CD4-positive, alpha-beta T cell (primary cell): ENCODE measurements at regions not wholly inside any gene's neighbourhood (a gene's known extent, or its start where the extent isn't known, plus 50 kb on each side); places are given as distances from the start of the nearest gene placed in this dataset.

ENCODE experiments used
- ATAC-seq: fragments of 200-7000 bp; cut with Tn5 transposase; one replicate; pipeline ENCODE4 v1.10.0; 2022; ENCODE audit warnings: mild to moderate bottlenecking; ENCODE audit not compliant: poor library complexity
- CTCF ChIA-PET: fragments of 350-600 bp; sonication (Branson Sonifier 250); formaldehyde crosslinking; loops from one replicate; lab custom pipeline; 2021; ENCODE audit warnings: antibody characterized with exemption, inconsistent platforms; lab: Charles Lee
- POLR2A ChIA-PET: fragments of 350-600 bp; sonication (Branson Sonifier 250); formaldehyde crosslinking; loops from one replicate; lab custom pipeline; 2021; ENCODE audit warnings: antibody characterized with exemption, inconsistent platforms; lab: Charles Lee
- DNase-seq, 14 experiments: peaks; one replicate each; pipeline ENCODE4 v3.0.0-alpha.2; 2013 to 2020; ENCODE audit warnings: mixed read lengths in 2 of 14
- H3K27ac ChIP-seq, 2 donors: one replicate each; pipeline versions ENCODE4 v1.5.1 to v1.7.0; 2013; ENCODE audit warnings: low read length in 2 of 2, low read depth in 1 of 2, mild to moderate bottlenecking in 1 of 2
- H3K27me3 ChIP-seq, 2 experiments: 1 replicate in 1 of 2; 2 replicates in 1 of 2; pipeline versions ENCODE4 v1.6.1 to v1.7.0; 2013; ENCODE audit warnings: low read length in 2 of 2, control low read depth in 1 of 2, mild to moderate bottlenecking in 1 of 2, moderate library complexity in 1 of 2; ENCODE audit not compliant: insufficient read depth in 2 of 2, control insufficient read depth in 1 of 2
- H3K36me3 ChIP-seq: one replicate; pipeline ENCODE4 v1.6.1; 2013; ENCODE audit warnings: low read length, control low read depth; ENCODE audit not compliant: insufficient read depth
- H3K4me1 ChIP-seq: one replicate; pipeline ENCODE4 v1.6.1; 2013; ENCODE audit warnings: low read length, control low read depth; ENCODE audit not compliant: insufficient read depth
- H3K4me3 ChIP-seq: one replicate; pipeline ENCODE4 v1.5.1; 2013; ENCODE audit warnings: mild to moderate bottlenecking, low read length, moderate library complexity
- H3K9me3 ChIP-seq, 2 experiments: 1 replicate in 1 of 2; 2 replicates in 1 of 2; pipeline versions ENCODE4 v1.6.1 to v1.7.0; 2013; ENCODE audit warnings: low read length in 2 of 2, mild to moderate bottlenecking in 2 of 2, control low read depth in 1 of 2, moderate library complexity in 1 of 2; ENCODE audit not compliant: control insufficient read depth in 1 of 2, insufficient read depth in 1 of 2
- H3K27ac Mint-ChIP-seq: one replicate; pipeline ENCODE4 v1.8.0; 2020; ENCODE audit warnings: mixed read lengths
- H3K27me3 Mint-ChIP-seq: one replicate; pipeline ENCODE4 v1.8.0; 2021; ENCODE audit warnings: mixed read lengths
- H3K36me3 Mint-ChIP-seq: one replicate; pipeline ENCODE4 v1.8.0; 2021; ENCODE audit warnings: low read depth, mixed read lengths
- H3K4me1 Mint-ChIP-seq: one replicate; pipeline ENCODE4 v1.8.0; 2021; ENCODE audit warnings: low read depth, mixed read lengths
- H3K4me3 Mint-ChIP-seq: one replicate; pipeline ENCODE4 v1.8.0; 2020; ENCODE audit warnings: mild to moderate bottlenecking, mixed read lengths
- H3K9me3 Mint-ChIP-seq: one replicate; pipeline ENCODE4 v1.8.0; 2020; ENCODE audit warnings: mixed read lengths
- intact Hi-C, 2 experiments: fragments of 100-400 bp; cut with DNase I in 1 of 2; cut with micrococcal nuclease in 1 of 2; formaldehyde crosslinking; loops; one replicate each; pipeline versions ENCODE4 v1.15.1 to v1.9.0; 2023 to 2025; cut with DNase I, micrococcal nuclease
- TF ChIP-seq, protein P1 (sequence below): fragments of 200-600 bp; IDR thresholded peaks from one replicate; pipeline ENCODE4 v1.8.0; 2022; ENCODE audit warnings: antibody characterized with exemption, mild to moderate bottlenecking

DNA sequence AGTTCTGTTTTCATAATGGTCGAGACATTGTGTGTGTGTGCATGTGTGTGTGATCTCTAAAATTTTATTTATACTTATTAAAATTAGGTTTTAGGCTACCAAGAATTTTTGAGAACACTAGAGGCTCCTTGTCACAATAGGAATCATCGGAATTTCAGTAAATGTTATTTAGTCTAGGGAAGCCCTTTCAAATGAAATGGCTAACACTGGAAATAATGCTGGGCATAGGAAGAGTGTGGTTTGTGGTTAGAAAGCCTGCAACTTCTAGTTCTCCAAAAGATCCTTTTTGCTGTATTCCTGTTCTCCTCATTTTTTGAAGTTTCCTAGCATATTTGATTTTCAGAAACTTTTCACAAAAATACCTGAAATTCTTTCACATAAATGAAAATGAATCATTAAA is 92.5 kb upstream of the MBNL1 start:
- Mint-ChIP-seq H3K4me1 (peaks cover 29% of the 10 kb centered on the region), H3K36me3 (no peaks in the 10 kb centered on the region), H3K4me3 (no peak overlapping the region), H3K27me3 (no peaks in the 10 kb centered on the region), H3K27ac (no peak overlapping the region), H3K9me3 (no peaks in the 10 kb centered on the region)
- H3K4me1 ChIP-seq, result no peaks in the 10 kb centered on the region
- ATAC-seq (no peak), DNase-seq (no peak)
- H3K9me3 ChIP-seq, result no peaks in the 10 kb centered on the region
- no peaks in the 10 kb centered on the region for H3K36me3 ChIP-seq
- TF ChIP-seq, protein P1, sequence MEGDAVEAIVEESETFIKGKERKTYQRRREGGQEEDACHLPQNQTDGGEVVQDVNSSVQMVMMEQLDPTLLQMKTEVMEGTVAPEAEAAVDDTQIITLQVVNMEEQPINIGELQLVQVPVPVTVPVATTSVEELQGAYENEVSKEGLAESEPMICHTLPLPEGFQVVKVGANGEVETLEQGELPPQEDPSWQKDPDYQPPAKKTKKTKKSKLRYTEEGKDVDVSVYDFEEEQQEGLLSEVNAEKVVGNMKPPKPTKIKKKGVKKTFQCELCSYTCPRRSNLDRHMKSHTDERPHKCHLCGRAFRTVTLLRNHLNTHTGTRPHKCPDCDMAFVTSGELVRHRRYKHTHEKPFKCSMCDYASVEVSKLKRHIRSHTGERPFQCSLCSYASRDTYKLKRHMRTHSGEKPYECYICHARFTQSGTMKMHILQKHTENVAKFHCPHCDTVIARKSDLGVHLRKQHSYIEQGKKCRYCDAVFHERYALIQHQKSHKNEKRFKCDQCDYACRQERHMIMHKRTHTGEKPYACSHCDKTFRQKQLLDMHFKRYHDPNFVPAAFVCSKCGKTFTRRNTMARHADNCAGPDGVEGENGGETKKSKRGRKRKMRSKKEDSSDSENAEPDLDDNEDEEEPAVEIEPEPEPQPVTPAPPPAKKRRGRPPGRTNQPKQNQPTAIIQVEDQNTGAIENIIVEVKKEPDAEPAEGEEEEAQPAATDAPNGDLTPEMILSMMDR, result no peak
- no peak overlapping the region for H3K4me3 ChIP-seq
- intact Hi-C loops, result loop anchor here in 1 of 2 experiments (5.0 kb wide), 1 partner anchor 99 kb away; no protein-coding TSS in a partner anchor
- ChIA-PET CTCF (no interaction called here), POLR2A (no interaction called here)
- H3K27me3 ChIP-seq, result no peaks in the 10 kb centered on the region
- H3K27ac ChIP-seq, result no peak overlapping the region

DNA sequence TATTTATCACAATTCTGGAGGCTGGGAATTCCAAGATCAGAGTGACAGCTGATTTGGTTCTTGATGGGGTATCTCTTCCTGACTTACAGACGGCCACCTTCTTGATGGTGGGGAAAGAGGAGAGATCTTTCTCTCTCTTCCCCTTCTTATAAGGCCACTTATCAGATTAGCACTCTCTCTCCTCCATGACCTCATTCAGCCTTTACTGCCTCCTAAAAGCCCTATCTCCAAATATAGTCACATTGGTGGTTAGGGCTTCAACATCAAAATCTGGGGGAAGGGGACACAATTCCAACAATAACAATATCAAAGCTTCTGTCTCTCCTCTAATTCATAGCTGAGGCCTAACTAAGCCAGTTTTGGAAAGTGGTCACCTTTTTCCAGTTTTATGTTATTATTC is 91.7 kb upstream of the MBNL1 start:
- no peaks in the 10 kb centered on the region for H3K27me3 ChIP-seq
- no peak overlapping the region for H3K27ac Mint-ChIP-seq
- H3K9me3 ChIP-seq, result no peaks in the 10 kb centered on the region
- no peak overlapping the region for H3K27ac ChIP-seq
- H3K27me3 Mint-ChIP-seq, result no peaks in the 10 kb centered on the region
- peaks cover 29% of the 10 kb centered on the region for H3K4me1 Mint-ChIP-seq
- intact Hi-C loops, result loop anchor here in 1 of 2 experiments (5.0 kb wide), 1 partner anchor 100 kb away; no protein-coding TSS in a partner anchor
- H3K36me3 Mint-ChIP-seq, result no peaks in the 10 kb centered on the region
- POLR2A ChIA-PET, result no interaction called here
- TF ChIP-seq, protein P1, result no peak
- DNase-seq, result no peak
- no peak for ATAC-seq
- no peaks in the 10 kb centered on the region for H3K4me1 ChIP-seq
- H3K9me3 Mint-ChIP-seq, result no peaks in the 10 kb centered on the region
- no peaks in the 10 kb centered on the region for H3K36me3 ChIP-seq
- CTCF ChIA-PET, result no interaction called here
- H3K4me3 Mint-ChIP-seq, result no peak overlapping the region
- H3K4me3 ChIP-seq, result no peak overlapping the region

DNA sequence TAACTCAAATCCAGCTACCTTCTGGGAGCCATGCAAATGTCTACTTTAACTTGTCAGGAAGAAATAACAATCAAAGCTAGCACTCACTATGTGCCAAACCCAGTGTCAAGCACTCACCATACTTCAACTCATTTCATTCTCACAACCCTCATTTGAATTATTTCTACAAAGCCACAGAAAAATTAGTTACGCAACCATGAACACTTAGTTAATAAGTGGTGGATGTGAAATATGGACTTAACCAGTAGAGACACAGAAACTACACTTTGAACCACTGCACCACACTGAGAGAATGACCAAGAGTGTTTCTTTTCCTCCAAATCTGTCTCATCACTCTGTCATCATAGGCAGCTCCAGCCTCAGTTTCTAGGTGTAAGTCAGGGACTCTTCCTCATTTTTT is 91.0 kb upstream of the MBNL1 start:
- POLR2A ChIA-PET, result interaction anchor here (1.1 kb wide), 1 partner anchor 56 kb away, joined by 3 read pairs; no protein-coding TSS in a partner anchor
- intact Hi-C loops, result loop anchor here in 1 of 2 experiments (5.0 kb wide), 1 partner anchor 100 kb away; no protein-coding TSS in a partner anchor
- Histone ChIP-seq H3K36me3 (no peaks in the 10 kb centered on the region), H3K9me3 (no peaks in the 10 kb centered on the region), H3K4me3 (no peak overlapping the region), H3K4me1 (no peaks in the 10 kb centered on the region), H3K27ac (no peak overlapping the region), H3K27me3 (no peaks in the 10 kb centered on the region)
- no peak for ATAC-seq
- Mint-ChIP-seq H3K27ac (no peak overlapping the region), H3K27me3 (no peaks in the 10 kb centered on the region), H3K4me3 (no peak overlapping the region), H3K9me3 (no peaks in the 10 kb centered on the region), H3K36me3 (no peaks in the 10 kb centered on the region), H3K4me1 (peaks cover 36% of the 10 kb centered on the region)
- TF ChIP-seq, protein P1, result no peak
- no peak for DNase-seq
- CTCF ChIA-PET, result no interaction called here
